Epithelial cell of esophagus (primary cell): ENCODE measurements at regions not wholly inside any gene's neighbourhood (a gene's known extent, or its start where the extent isn't known, plus 50 kb on each side); places are given as distances from the start of the nearest gene placed in this dataset.

Source experiments
- DNase-seq: peaks from one replicate; pipeline ENCODE4 v3.0.0; 2010; ENCODE audit warnings: low read depth
- H3K4me3 ChIP-seq: 2 replicates; pipeline ENCODE4 v1.5.1; 2011; ENCODE audit warnings: mild to moderate bottlenecking, low read length, control low read depth
- CTCF ChIP-seq: IDR thresholded peaks from 2 replicates; pipeline ENCODE4 v1.5.1; 2011; ENCODE audit warnings: low read depth, mild to moderate bottlenecking, low read length, control low read depth, inconsistent platforms; ENCODE audit not compliant: insufficient read depth; ENCODE audit errors: missing control alignments

GRCh38 chr6:104349191-104349590, 510.5 kb downstream of the HACE1 start:
- no peak for DNase-seq
- no peak overlapping the region for H3K4me3 ChIP-seq
- TF ChIP-seq CTCF = no peak

GRCh38 chr6:104344223-104344622, 515.5 kb downstream of the HACE1 start:
- no peak for DNase-seq
- TF ChIP-seq CTCF = no peak
- no peak overlapping the region for H3K4me3 ChIP-seq

GRCh38 chr6:104332364-104332763, 527.4 kb downstream of the HACE1 start:
- no peak overlapping the region for H3K4me3 ChIP-seq
- DNase-seq = no peak
- TF ChIP-seq CTCF = no peak

GRCh38 chr6:104326173-104327001, 533.3 kb downstream of the HACE1 start:
- no peak overlapping the region for H3K4me3 ChIP-seq
- no peak for TF ChIP-seq CTCF
- DNase-seq = no peak

GRCh38 chr6:104325341-104326172, 534.2 kb downstream of the HACE1 start:
- H3K4me3 ChIP-seq = no peak overlapping the region
- DNase-seq = peak; percentile 35
- peak; percentile 72 for TF ChIP-seq CTCF

- H3K4me3 ChIP-seq = no peak overlapping the region
- no peak for DNase-seq
- TF ChIP-seq CTCF = no peak
These were observed 535.4 kb downstream of the HACE1 start for GRCh38 chr6:104324301-104324700.
